ENCODE measurements at regions not wholly inside any gene's neighbourhood (a gene's known extent, or its start where the extent isn't known, plus 50 kb on each side); places are given as distances from the start of the nearest gene placed in this dataset.

- DNase-seq (ENCODE audit: low spot score): no peak
Observed at GRCh38 chr1:55929652-55930051, 649.7 kb downstream of the PLPP3 start.

GRCh38 chr1:55928576-55928975 is 650.8 kb downstream of the PLPP3 start:
- DNase-seq (ENCODE audit: low spot score): no peak

- no peak for DNase-seq (ENCODE audit: low spot score)
Observed at GRCh38 chr1:55927702-55928290, 651.6 kb downstream of the PLPP3 start.

- DNase-seq (ENCODE audit: low spot score): no peak
Observed at GRCh38 chr1:55926906-55927471, 652.4 kb downstream of the PLPP3 start.

- no peak for DNase-seq (ENCODE audit: low spot score)
Observed at GRCh38 chr1:55916907-55917306, 662.5 kb downstream of the PLPP3 start.

GRCh38 chr1:55916481-55916880 is 662.9 kb downstream of the PLPP3 start:
- DNase-seq (ENCODE audit: low spot score): no peak

- no peak for DNase-seq (ENCODE audit: low spot score)
Observed at GRCh38 chr1:55913565-55913964, 665.8 kb downstream of the PLPP3 start.

- no peak for DNase-seq (ENCODE audit: low spot score)
Observed at GRCh38 chr1:55912438-55912837, 666.9 kb downstream of the PLPP3 start.

- no peak for DNase-seq (ENCODE audit: low spot score)
Observed at GRCh38 chr1:55904541-55904940, 674.8 kb downstream of the PLPP3 start.

GRCh38 chr1:55898181-55898580 is 681.2 kb downstream of the PLPP3 start:
- DNase-seq (ENCODE audit: low spot score): no peak

- no peak for DNase-seq (ENCODE audit: low spot score)
Observed at GRCh38 chr1:55896210-55896609, 681.0 kb upstream of the USP24 start.

GRCh38 chr1:55894521-55894920 is 679.4 kb upstream of the USP24 start:
- no peak for DNase-seq (ENCODE audit: low spot score)

GRCh38 chr1:55893155-55893554 is 678.0 kb upstream of the USP24 start:
- DNase-seq (ENCODE audit: low spot score): no peak

GRCh38 chr1:55888685-55889317 is 673.6 kb upstream of the USP24 start:
- no peak for DNase-seq (ENCODE audit: low spot score)

- no peak for DNase-seq (ENCODE audit: low spot score)
Observed at GRCh38 chr1:55886856-55887712, 671.9 kb upstream of the USP24 start.

- no peak for DNase-seq (ENCODE audit: low spot score)
Observed at GRCh38 chr1:55885619-55886018, 670.5 kb upstream of the USP24 start.

GRCh38 chr1:55882931-55883330 is 667.8 kb upstream of the USP24 start:
- DNase-seq (ENCODE audit: low spot score): no peak

GRCh38 chr1:55879346-55879745 is 664.2 kb upstream of the USP24 start:
- no peak for DNase-seq (ENCODE audit: low spot score)

GRCh38 chr1:55877437-55878232 is 662.5 kb upstream of the USP24 start:
- no peak for DNase-seq (ENCODE audit: low spot score)

GRCh38 chr1:55876276-55877060 is 661.3 kb upstream of the USP24 start:
- no peak for DNase-seq (ENCODE audit: low spot score)

- DNase-seq (ENCODE audit: low spot score): no peak
Observed at GRCh38 chr1:55870106-55870505, 654.9 kb upstream of the USP24 start.
